A673 (cell line): ENCODE measurements at regions not wholly inside any gene's neighbourhood (a gene's known extent, or its start where the extent isn't known, plus 50 kb on each side); places are given as distances from the start of the nearest gene placed in this dataset.

Experiments
- BruUV-seq: library from RNA; stranded (reverse); fragments of 400-500 nt; replicated peaks from 2 replicates; lab custom pipeline; 2021; lab: Mats Ljungman, UMichigan
- CTCF ChIA-PET: fragments of 300-600 bp; sonication (Branson Sonifier 250); formaldehyde crosslinking; loops from one replicate; lab custom pipeline; 2022; ENCODE audit warnings: antibody characterized with exemption; lab: Charles Lee
- POLR2A ChIA-PET: fragments of 300-600 bp; sonication (Branson Sonifier 250); formaldehyde crosslinking; loops from one replicate; lab custom pipeline; 2022; ENCODE audit warnings: antibody characterized with exemption; ENCODE audit not compliant: low non-redundant PET; lab: Charles Lee
- DNase-seq: peaks from one replicate; pipeline ENCODE4 v3.0.0-alpha.2; 2015; ENCODE audit warnings: low spot score
- H3K27ac ChIP-seq: fragments of 200-600 bp; sonication (generic); 2 replicates; pipeline ENCODE4 v1.5.1; 2016; ENCODE audit warnings: mixed run types, low read depth, mild to moderate bottlenecking, mixed read lengths, antibody characterized with exemption, low read length; ENCODE audit not compliant: poor library complexity, severe bottlenecking
- H3K27me3 ChIP-seq: fragments of 200-600 bp; sonication (generic); replicated peaks from 2 replicates; pipeline ENCODE4 v1.6.1; 2017; ENCODE audit warnings: mixed run types, low read depth, mild to moderate bottlenecking, mixed read lengths, antibody characterized with exemption, low read length; ENCODE audit not compliant: insufficient read depth, poor library complexity
- H3K36me3 ChIP-seq: fragments of 200-600 bp; sonication (generic); 2 replicates; pipeline ENCODE4 v1.6.1; 2016; ENCODE audit warnings: mixed run types, mild to moderate bottlenecking, mixed read lengths, antibody characterized with exemption, low read length; ENCODE audit not compliant: insufficient read depth, poor library complexity, severe bottlenecking
- H3K4me1 ChIP-seq: fragments of 200-600 bp; sonication (generic); 2 replicates; pipeline ENCODE4 v1.6.1; 2017; ENCODE audit warnings: mixed run types, mild to moderate bottlenecking, mixed read lengths, antibody characterized with exemption, low read length; ENCODE audit not compliant: insufficient read depth, poor library complexity, severe bottlenecking
- H3K4me3 ChIP-seq: fragments of 200-600 bp; sonication (generic); 2 replicates; pipeline ENCODE4 v1.5.1; 2016; ENCODE audit warnings: low read depth, mixed run types, mild to moderate bottlenecking, mixed read lengths, low read length; ENCODE audit not compliant: poor library complexity, severe bottlenecking
- H3K9me3 ChIP-seq: fragments of 200-600 bp; sonication (generic); 2 replicates; pipeline ENCODE4 v1.6.1; 2016; ENCODE audit warnings: mixed run types, low read depth, mild to moderate bottlenecking, mixed read lengths, antibody characterized with exemption, low read length; ENCODE audit not compliant: poor library complexity, severe bottlenecking
- CTCF ChIP-seq: fragments of 300-800, 200-600 bp; sonication (generic); conservative IDR thresholded peaks from 2 replicates; pipeline ENCODE4 v1.5.1; 2017; ENCODE audit warnings: low read depth, mild to moderate bottlenecking, antibody characterized with exemption, low read length, moderate library complexity, mixed read lengths
- EZH2 ChIP-seq: fragments of 200-600 bp; sonication (generic); IDR thresholded peaks from 2 replicates; pipeline ENCODE4 v1.6.1; 2017; ENCODE audit warnings: borderline replicate concordance, low read depth, mild to moderate bottlenecking, mixed read lengths, antibody characterized with exemption, low read length; ENCODE audit not compliant: poor library complexity, severe bottlenecking
- intact Hi-C: fragments of 100-400 bp; cut with micrococcal nuclease; formaldehyde crosslinking; loops from one replicate; pipeline ENCODE4 v1.10.0; 2022; ENCODE audit not compliant: unreplicated experiment

GRCh38 chr5:2373631-2374030, 377.8 kb downstream of the IRX2 start:
- TF ChIP-seq EZH2 (no peak), CTCF (no peak)
- CTCF ChIA-PET, result no interaction called here
- POLR2A ChIA-PET, result no interaction called here
- no peaks in the 10 kb centered on the region for H3K4me1 ChIP-seq
- intact Hi-C loops, result no loop called here
- H3K27ac ChIP-seq, result no peak overlapping the region
- no TSS peak for BruUV-seq
- H3K9me3 ChIP-seq, result peaks cover 23% of the 10 kb centered on the region
- H3K27me3 ChIP-seq, result no peaks in the 10 kb centered on the region
- no peak for DNase-seq
- no peaks in the 10 kb centered on the region for H3K36me3 ChIP-seq
- H3K4me3 ChIP-seq, result no peak overlapping the region

DNA sequence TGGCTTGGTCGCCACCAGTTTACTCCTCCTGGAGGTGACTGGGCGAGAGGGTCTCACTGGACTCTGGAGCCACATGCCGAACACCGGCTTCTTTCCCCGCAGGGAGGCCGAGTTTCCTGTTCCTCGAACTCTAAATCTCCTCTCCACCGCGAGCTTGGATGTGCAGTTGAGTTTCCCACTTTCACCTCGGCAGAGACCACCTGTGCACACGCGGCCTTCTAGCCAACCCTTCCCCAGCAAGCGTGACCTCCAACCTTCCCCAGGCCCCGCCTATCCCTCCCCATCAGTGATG, 380.1 kb downstream of the IRX2 start:
- ChIA-PET POLR2A (no interaction called here), CTCF (no interaction called here)
- peaks cover 24% of the 10 kb centered on the region for H3K9me3 ChIP-seq
- BruUV-seq, result no TSS peak
- no peaks in the 10 kb centered on the region for H3K4me1 ChIP-seq
- H3K36me3 ChIP-seq, result no peaks in the 10 kb centered on the region
- no peaks in the 10 kb centered on the region for H3K27me3 ChIP-seq
- H3K27ac ChIP-seq, result no peak overlapping the region
- no peak overlapping the region for H3K4me3 ChIP-seq
- no peak for DNase-seq
- no peak for TF ChIP-seq EZH2
- no peak for TF ChIP-seq CTCF
- intact Hi-C loops, result no loop called here

DNA sequence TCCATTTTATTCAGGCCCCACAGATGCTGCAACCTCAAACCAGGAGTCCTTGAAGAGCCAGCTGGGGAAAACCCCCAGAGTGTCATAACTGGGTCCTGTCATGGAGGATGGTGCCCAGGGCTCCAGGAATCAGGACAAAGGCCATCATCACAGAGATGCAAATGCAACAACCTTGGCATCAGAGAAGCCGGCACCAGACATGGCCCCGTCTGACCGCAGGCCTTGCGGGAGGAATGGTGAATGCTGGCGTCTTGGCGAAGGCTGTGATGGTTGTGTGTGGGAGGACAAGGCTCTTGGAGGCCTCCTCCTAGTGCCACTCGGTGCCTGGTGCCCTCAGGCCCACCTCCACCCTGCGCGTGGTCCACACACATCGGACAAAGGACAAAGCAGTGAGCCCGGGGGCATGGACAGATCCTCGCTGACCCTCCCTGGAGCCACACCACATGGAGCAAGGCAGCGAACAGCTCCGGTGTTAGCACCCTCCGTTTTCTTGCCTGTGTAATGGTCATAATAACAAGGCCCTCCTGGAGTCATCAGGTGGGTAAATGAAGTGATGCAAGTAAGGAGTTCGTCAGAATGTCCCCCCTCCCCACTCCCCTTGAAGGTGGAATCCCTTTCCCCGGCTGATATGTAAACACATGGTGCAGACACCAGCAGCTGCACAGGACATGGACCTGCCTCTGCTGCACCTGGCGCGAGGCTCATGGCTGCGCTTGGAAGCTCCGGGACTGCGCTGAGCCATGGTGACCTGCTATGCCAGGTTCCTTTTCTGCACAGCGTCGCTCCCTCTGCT, 380.7 kb downstream of the IRX2 start:
- Histone ChIP-seq H3K4me3 (no peak overlapping the region), H3K27ac (no peak overlapping the region), H3K9me3 (peaks cover 26% of the 10 kb centered on the region), H3K36me3 (no peaks in the 10 kb centered on the region), H3K4me1 (no peaks in the 10 kb centered on the region), H3K27me3 (no peaks in the 10 kb centered on the region)
- intact Hi-C loops, result no loop called here
- ChIA-PET CTCF (no interaction called here), POLR2A (no interaction called here)
- no TSS peak for BruUV-seq
- DNase-seq, result no peak
- TF ChIP-seq EZH2 (no peak), CTCF (no peak)
